Mesothelial cell of epicardium (in vitro differentiated cells): ENCODE measurements at regions not wholly inside any gene's neighbourhood (a gene's known extent, or its start where the extent isn't known, plus 50 kb on each side); places are given as distances from the start of the nearest gene placed in this dataset.

Experiments
- DNase-seq, 2 experiments: peaks; one replicate each; pipeline ENCODE4 v3.0.0; 2021; ENCODE audit warnings: low spot score in 2 of 2; ENCODE audit not compliant: unreplicated experiment in 2 of 2
- H3K27ac Mint-ChIP-seq: 2 replicates; pipeline ENCODE4 v1.8.0; 2021; ENCODE audit warnings: mixed read lengths
- H3K27me3 Mint-ChIP-seq: 2 replicates; pipeline ENCODE4 v1.8.0; 2021; ENCODE audit warnings: low read depth, mixed read lengths
- H3K36me3 Mint-ChIP-seq: 2 replicates; pipeline ENCODE4 v1.8.0; 2021; ENCODE audit warnings: mixed read lengths
- H3K4me1 Mint-ChIP-seq: 2 replicates; pipeline ENCODE4 v1.8.0; 2021; ENCODE audit warnings: mixed read lengths
- H3K4me3 Mint-ChIP-seq: 2 replicates; pipeline ENCODE4 v1.8.0; 2021; ENCODE audit warnings: mild to moderate bottlenecking, moderate library complexity, mixed read lengths
- H3K9me3 Mint-ChIP-seq: 2 replicates; pipeline ENCODE4 v1.8.0; 2021; ENCODE audit warnings: mixed read lengths
- CTCF ChIP-seq: fragments of 200-600 bp; sonication (generic); IDR thresholded peaks from one replicate; pipeline ENCODE4 v1.5.0; 2021; ENCODE audit warnings: antibody characterized with exemption; ENCODE audit not compliant: unreplicated experiment

- DNase-seq: no peak
- peak overlapping the region; percentile 93 for H3K27ac Mint-ChIP-seq
- H3K4me3 Mint-ChIP-seq: no peak overlapping the region
- H3K27me3 Mint-ChIP-seq: no peaks in the 10 kb centered on the region
- no peaks in the 10 kb centered on the region for H3K9me3 Mint-ChIP-seq
- no peak for TF ChIP-seq CTCF
- peaks cover 26% of the 10 kb centered on the region for H3K4me1 Mint-ChIP-seq
- no peaks in the 10 kb centered on the region for H3K36me3 Mint-ChIP-seq
These were observed 64.0 kb upstream of the LIN7C start for GRCh38 chr11:27570542-27570941.

- H3K27ac Mint-ChIP-seq: no peak overlapping the region
- peaks cover 12% of the 10 kb centered on the region for H3K4me1 Mint-ChIP-seq
- H3K36me3 Mint-ChIP-seq: no peaks in the 10 kb centered on the region
- H3K9me3 Mint-ChIP-seq: no peaks in the 10 kb centered on the region
- H3K27me3 Mint-ChIP-seq: no peaks in the 10 kb centered on the region
- no peak for TF ChIP-seq CTCF
- no peak for DNase-seq
- H3K4me3 Mint-ChIP-seq: no peak overlapping the region
These were observed 57.1 kb upstream of the LIN7C start for GRCh38 chr11:27563641-27564040.

DNA sequence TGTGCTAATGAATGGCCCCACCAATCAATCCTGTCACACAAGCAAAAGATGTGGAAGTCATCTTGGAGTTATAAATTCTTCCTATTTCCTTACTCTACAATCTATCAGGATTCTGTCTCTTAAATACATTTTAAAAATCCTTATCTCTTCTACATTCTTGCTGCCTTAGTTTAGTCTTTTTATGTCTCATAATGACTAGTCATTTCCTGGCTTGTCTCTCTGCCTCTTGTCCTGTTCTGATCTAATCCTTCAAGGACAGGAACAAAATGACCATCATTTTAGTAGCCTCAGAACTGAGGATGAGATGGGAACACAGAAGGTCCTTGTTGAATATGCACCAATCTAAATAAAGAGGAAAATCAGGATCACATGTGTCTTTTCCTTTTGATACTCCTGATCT, 56.6 kb upstream of the LIN7C start:
- Mint-ChIP-seq H3K9me3 (no peaks in the 10 kb centered on the region), H3K4me1 (peaks cover 12% of the 10 kb centered on the region), H3K27ac (no peak overlapping the region), H3K36me3 (no peaks in the 10 kb centered on the region), H3K4me3 (no peak overlapping the region), H3K27me3 (no peaks in the 10 kb centered on the region)
- DNase-seq: no peak
- no peak for TF ChIP-seq CTCF

DNA sequence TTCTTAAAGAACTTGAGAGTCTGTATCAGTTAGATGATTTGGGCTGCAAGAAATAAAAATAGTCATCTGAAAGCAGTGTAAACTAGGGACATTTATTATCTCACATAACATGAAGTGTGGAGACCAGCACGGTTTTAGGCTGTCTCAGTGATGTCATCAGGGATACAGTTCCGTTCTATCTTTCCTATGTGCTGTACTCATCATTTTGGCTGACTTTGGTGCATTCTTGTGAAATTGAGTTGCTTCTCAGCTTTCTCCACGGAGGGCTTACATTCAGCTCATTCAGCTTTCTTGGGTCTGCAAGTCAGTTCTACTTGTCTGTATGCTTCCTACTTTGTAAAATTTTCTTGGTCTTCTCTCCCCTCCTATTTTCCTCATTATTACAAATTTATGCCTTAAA, 51.8 kb upstream of the LIN7C start:
- Mint-ChIP-seq H3K9me3 (no peaks in the 10 kb centered on the region), H3K27ac (no peak overlapping the region), H3K36me3 (no peaks in the 10 kb centered on the region), H3K27me3 (no peaks in the 10 kb centered on the region), H3K4me1 (peaks cover 5% of the 10 kb centered on the region), H3K4me3 (no peak overlapping the region)
- no peak for TF ChIP-seq CTCF
- no peak for DNase-seq

DNA sequence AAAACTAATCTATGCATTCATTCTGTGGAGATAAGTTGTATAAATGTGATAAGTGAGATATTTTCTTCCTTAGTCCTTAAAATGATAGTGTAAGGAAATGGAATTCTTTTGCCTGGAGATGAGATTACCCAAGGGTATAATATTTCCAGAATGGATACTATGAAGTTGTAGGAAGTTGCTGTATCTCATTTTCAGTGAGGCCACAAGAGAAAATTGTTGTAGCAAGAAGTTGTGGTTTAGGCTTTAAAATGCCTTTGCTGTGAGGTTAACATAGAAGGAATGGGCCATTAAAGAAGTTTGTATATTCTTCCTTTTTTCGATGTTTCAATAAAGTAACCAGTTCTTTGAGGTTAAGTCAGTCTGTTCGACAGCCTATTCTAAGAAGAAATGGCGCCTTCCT, 50.7 kb upstream of the LIN7C start:
- H3K27me3 Mint-ChIP-seq: no peaks in the 10 kb centered on the region
- no peak for TF ChIP-seq CTCF
- H3K4me3 Mint-ChIP-seq: no peak overlapping the region
- no peaks in the 10 kb centered on the region for H3K9me3 Mint-ChIP-seq
- DNase-seq: no peak
- no peak overlapping the region for H3K27ac Mint-ChIP-seq
- H3K36me3 Mint-ChIP-seq: no peaks in the 10 kb centered on the region
- no peaks in the 10 kb centered on the region for H3K4me1 Mint-ChIP-seq
